HFFc6 (cell line): ENCODE measurements at regions not wholly inside any gene's neighbourhood (a gene's known extent, or its start where the extent isn't known, plus 50 kb on each side); places are given as distances from the start of the nearest gene placed in this dataset.
A peak's percentile ranks its signal among the peaks of the same experiment; 100 is the strongest.

Source experiments
- DNase-seq: peaks from one replicate; pipeline ENCODE4 v3.0.0-alpha.2; 2018
- H3K27ac Mint-ChIP-seq: 2 replicates; pipeline ENCODE4 v1.8.0; 2020; ENCODE audit warnings: mild to moderate bottlenecking, mixed read lengths
- H3K27me3 Mint-ChIP-seq: 2 replicates; pipeline ENCODE4 v1.8.0; 2021; ENCODE audit warnings: mild to moderate bottlenecking, moderate library complexity, mixed read lengths; ENCODE audit not compliant: insufficient read depth
- H3K36me3 Mint-ChIP-seq: 2 replicates; pipeline ENCODE4 v1.8.0; 2021; ENCODE audit warnings: low read depth, mixed read lengths
- H3K4me1 Mint-ChIP-seq: 2 replicates; pipeline ENCODE4 v1.8.0; 2020; ENCODE audit warnings: low read depth, mixed read lengths
- H3K4me3 Mint-ChIP-seq: 2 replicates; pipeline ENCODE4 v1.8.0; 2020; ENCODE audit warnings: mild to moderate bottlenecking, moderate library complexity, mixed read lengths
- H3K9me3 Mint-ChIP-seq: 2 replicates; pipeline ENCODE4 v1.8.0; 2020; ENCODE audit warnings: mild to moderate bottlenecking, mixed read lengths
- CTCF ChIP-seq: fragments of 200-600 bp; sonication (generic); IDR thresholded peaks from 2 replicates; pipeline ENCODE4 v1.5.0; 2021; ENCODE audit warnings: antibody characterized with exemption, mild to moderate bottlenecking

GRCh38 chr18:55805666-55806065, 217.7 kb upstream of the TCF4 start:
- no peak overlapping the region; the same call in 1 of the 2 replicates for H3K4me3 Mint-ChIP-seq
- no peaks in the 10 kb centered on the region; the same call in 1 of the 2 replicates for H3K36me3 Mint-ChIP-seq
- TF ChIP-seq CTCF = no peak
- H3K27me3 Mint-ChIP-seq = no peaks in the 10 kb centered on the region
- peaks cover 15% of the 10 kb centered on the region for H3K4me1 Mint-ChIP-seq
- H3K9me3 Mint-ChIP-seq = no peaks in the 10 kb centered on the region
- H3K27ac Mint-ChIP-seq = no peak overlapping the region
- no peak for DNase-seq

GRCh38 chr18:55795101-55795669, 207.2 kb upstream of the TCF4 start:
- Mint-ChIP-seq H3K36me3 (no peaks in the 10 kb centered on the region), H3K4me3 (peak overlapping the region; percentile 76), H3K9me3 (0 out of 2 replicates have a peak, but pooled peaks cover under 1% of the 10 kb centered on the region), H3K27me3 (no peaks in the 10 kb centered on the region; the same call in 1 of the 2 replicates), H3K4me1 (peaks cover 44% of the 10 kb centered on the region), H3K27ac (peak overlapping the region; percentile 75)
- TF ChIP-seq CTCF = no peak
- no peak for DNase-seq

GRCh38 chr18:55794288-55795052, 206.5 kb upstream of the TCF4 start:
- H3K4me3 Mint-ChIP-seq = peak overlapping the region; percentile 76

GRCh38 chr18:55790296-55790695, 202.3 kb upstream of the TCF4 start:
- H3K36me3 Mint-ChIP-seq = peaks cover 4% of the 10 kb centered on the region; the same call in 1 of the 2 replicates
- peak overlapping the region; percentile 8; the same call in 1 of the 2 replicates for H3K4me3 Mint-ChIP-seq
- H3K27ac Mint-ChIP-seq = peak overlapping the region; percentile 71
- no peaks in the 10 kb centered on the region for H3K9me3 Mint-ChIP-seq
- no peak for TF ChIP-seq CTCF
- H3K27me3 Mint-ChIP-seq = no peaks in the 10 kb centered on the region; the same call in 1 of the 2 replicates
- H3K4me1 Mint-ChIP-seq = peaks cover 76% of the 10 kb centered on the region
- DNase-seq = peak; percentile 86

More at GRCh38 chr18:55794288-55795052, 206.5 kb upstream of the TCF4 start:
- Mint-ChIP-seq H3K9me3 (no peaks in the 10 kb centered on the region), H3K36me3 (no peaks in the 10 kb centered on the region), H3K27me3 (no peaks in the 10 kb centered on the region; the same call in 1 of the 2 replicates), H3K27ac (peak overlapping the region; percentile 75), H3K4me1 (peaks cover 51% of the 10 kb centered on the region)
- no peak for TF ChIP-seq CTCF
- DNase-seq = no peak

GRCh38 chr18:55787536-55788073, 199.6 kb upstream of the TCF4 start:
- DNase-seq = no peak
- peak overlapping the region; percentile 1; the same call in 1 of the 2 replicates for H3K27ac Mint-ChIP-seq
- TF ChIP-seq CTCF = no peak
- H3K36me3 Mint-ChIP-seq = peaks cover 4% of the 10 kb centered on the region; the same call in 1 of the 2 replicates
- peaks cover 60% of the 10 kb centered on the region for H3K4me1 Mint-ChIP-seq
- no peaks in the 10 kb centered on the region; the same call in 1 of the 2 replicates for H3K27me3 Mint-ChIP-seq
- H3K9me3 Mint-ChIP-seq = no peaks in the 10 kb centered on the region
- no peak overlapping the region for H3K4me3 Mint-ChIP-seq
